ENCODE measurements at regions not wholly inside any gene's neighbourhood (a gene's known extent, or its start where the extent isn't known, plus 50 kb on each side); places are given as distances from the start of the nearest gene placed in this dataset.

DNA sequence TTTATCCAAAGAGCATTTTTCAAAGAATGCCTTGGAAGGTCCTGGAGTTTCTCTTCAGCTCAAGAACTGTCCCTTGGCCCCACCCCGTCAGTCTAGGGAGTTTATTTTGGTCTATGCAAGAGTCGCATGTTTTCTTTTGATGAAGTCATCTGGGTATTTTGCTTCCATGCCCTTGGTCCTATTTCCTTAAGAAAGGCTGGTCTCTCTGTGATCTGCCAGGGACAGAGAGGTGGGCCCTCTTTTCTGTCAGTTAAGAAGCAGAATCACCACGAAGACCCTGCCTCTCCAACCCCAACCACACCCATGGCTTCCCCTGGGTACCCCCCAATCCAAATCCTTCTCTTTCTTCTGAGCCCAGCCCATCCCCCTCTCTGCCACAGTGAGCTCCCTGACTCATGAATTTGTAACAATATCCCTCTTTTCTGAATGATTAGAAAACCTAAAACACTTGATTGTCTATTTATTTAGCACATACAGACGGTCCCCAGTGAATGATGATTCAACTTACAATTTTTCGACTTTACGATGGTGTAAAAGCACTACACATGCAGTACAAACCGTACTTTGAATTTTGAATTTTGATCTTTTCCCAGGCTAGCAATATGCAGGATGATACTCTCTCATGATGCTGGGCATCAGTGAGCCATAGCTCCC is 163.5 kb upstream of the ADRA1B start:
- no peak for DNase-seq (ENCODE audit: low spot score)

DNA sequence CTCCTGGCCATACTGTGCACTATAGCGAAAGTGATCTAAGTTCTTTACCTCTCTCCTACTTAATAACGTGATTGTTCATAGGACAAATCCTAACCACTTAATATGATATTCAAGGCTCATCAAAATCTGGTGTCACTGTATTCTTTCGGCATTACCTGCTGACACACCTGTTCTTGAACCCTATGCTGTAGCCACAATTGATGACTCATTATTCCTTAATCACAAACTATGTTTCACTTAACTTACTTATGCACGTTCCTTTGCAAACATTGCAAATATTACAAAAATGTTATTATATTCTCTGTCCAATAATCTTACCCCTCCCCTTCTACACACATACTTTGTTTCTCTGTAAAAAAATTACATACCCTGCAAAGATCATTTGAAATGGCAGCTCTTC is 158.1 kb upstream of the ADRA1B start:
- no peak for DNase-seq (ENCODE audit: low spot score)

DNA sequence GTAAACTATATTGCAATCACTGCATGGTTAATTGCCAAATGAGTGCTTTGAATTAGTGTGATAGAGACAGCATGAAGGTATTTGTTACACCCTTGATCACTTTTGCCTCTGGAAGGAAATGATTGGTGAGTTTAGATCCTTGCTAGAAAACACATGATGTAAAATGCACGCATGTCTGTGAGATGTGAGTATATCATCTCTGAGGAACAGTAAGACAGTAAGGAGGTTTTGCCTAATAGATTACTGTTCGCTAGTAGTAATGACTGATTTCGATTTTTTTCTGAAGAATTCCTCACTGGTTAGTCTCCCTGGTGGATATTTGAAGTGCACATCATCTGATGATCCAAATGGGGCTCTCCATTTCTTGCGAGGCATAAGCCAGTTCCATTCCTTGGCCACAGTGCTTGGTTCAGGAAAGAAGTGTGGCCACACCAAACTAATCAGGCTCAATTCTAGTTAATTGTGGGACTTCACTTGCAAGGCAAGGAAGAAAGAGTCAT is 156.4 kb upstream of the ADRA1B start:
- DNase-seq (ENCODE audit: low spot score), result no peak

DNA sequence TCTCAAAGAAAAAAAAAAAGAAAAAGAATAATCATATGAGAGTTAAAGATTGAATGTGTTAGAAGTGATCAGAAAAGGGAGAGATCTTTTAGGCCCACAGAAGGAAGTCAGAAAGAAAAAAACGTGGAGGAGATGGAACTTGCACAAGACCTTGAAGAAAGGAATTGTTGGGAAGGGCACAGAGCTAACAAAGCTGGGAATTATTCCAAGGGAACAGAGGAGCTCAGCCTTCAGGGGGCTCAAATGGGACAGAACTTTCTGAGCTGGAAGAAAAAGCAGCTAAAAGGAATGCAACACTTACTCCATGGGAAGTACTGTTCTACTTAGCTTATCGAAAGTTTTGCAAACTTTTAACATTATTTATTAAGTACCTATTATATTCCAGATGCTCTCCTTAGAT is 153.4 kb upstream of the ADRA1B start:
- no peak for DNase-seq (ENCODE audit: low spot score)

DNA sequence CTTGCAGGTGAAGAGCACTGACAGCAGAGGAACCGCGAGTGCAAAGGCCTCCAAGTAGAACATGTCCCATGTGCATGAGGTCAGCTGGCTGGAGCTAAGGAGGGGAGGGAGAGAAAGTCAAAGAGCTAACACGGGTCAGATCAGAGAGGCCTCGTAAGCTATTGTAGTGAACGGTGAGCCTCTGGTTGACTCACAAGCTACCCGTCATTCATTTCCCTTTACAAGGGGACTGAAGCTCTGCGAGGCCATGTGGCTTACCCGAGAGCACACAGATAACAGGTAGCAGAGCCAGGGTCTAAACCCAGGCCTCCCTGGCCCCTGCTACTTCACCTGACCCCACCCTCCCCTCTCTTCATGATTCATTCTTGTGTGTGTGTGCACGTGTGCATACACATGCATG is 152.7 kb upstream of the ADRA1B start:
- no peak for DNase-seq (ENCODE audit: low spot score)

DNA sequence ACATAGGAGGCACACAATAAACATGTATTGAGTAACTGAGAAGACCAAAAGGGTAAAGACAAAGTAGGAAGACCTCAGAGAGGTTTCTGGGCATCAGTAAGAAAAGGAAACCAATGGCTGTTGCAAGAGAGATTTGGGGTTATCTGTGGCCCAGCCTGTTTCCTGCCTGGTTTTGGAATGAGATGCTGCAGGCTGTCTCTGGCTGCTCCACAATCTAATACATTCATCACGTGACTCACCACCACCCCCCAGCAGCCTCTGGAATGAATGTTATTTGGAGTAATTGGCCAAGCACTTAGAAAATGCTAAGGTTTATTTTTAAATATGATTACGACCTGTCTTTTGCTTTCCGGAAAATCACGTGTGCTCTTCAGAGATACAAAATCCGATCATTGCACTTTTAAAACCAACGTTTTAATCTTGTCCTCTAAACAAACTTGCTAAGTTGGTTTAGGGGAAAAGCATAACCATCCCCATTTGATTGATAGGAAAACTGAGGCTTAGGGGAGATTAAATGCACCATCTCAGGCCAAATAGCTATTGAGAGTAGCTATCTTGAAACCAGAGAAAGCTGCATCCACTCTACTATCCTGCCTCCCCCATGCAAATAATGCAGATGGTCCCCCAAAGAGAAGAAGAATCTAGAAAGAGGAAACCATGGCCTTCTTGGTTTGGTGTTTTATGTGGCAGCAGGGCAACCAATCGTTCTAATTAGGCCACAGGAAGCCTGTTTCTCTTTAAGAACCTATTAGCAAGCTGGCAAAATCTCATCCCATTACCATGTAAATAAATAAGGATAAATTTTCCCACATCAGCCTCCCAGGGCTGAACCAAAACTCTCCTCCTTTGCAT is 151.8 kb upstream of the ADRA1B start:
- no peak for DNase-seq (ENCODE audit: low spot score)

DNA sequence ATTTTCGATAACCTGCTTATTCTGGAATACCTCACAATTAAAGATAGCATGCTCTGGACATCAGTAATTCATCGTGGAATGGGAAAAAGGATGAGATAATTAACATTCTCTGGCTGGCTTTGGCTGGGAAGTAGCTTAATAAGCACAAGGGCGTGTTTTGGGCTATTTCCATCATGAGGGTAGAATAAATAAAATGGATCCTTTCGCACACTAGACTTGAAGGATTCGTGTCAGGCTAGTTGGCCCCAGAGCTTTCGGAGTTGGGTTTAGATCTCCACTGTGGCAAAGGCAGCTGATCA is 151.2 kb upstream of the ADRA1B start:
- no peak for DNase-seq (ENCODE audit: low spot score)

DNA sequence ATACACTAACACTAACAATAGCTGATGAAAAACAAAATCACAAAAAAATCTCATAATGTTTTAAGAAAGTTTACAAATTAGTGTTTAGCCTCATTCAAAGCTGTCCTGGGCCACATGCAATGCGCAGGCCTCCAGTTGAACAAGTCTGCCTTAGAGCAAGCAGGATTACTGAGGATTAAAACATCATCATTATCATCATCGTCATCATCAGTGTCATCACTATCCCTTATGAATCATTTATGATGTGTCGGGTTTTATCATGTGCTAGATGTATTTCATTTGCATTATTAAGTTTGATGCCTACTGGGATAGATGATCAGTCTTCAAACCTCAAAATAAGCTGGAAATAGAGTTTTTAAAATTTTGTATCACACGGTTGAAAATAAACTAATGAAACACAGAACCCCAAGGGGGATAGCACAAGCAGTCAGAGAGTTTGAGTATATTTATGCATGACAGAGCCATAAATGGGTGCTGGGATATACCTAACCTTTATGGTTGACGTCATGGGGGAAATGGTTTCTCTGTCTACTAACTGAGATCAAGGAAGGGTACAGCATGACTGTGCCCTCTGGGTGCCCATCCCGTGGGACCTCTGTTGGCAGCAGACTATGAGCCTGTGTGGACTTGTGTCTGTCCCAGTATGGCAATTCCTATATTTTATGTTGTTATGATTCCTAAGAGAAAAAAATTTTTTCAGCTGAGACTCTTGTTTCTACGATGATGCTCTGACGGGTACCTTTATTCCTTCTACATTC is 150.3 kb upstream of the ADRA1B start:
- no peak for DNase-seq (ENCODE audit: low spot score)

DNA sequence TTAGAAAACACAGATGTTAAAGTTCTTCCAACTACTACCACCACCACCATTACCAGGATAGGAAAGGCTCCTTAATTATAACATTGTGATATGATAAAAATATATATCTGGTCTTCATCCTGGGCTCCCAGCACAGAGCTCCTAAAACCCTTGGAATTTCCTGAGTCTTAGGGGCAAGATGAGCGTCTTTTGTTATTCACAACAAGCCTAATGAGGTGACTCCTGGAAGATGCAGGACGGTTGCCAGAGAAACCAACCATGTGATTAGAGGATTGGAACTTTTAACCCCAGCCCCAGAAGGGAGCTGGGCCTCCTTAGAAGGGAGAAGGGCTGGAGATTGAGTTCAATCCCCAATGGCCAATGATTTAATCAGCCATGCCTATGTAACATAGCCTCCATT is 148.0 kb upstream of the ADRA1B start:
- DNase-seq (ENCODE audit: low spot score), result no peak

DNA sequence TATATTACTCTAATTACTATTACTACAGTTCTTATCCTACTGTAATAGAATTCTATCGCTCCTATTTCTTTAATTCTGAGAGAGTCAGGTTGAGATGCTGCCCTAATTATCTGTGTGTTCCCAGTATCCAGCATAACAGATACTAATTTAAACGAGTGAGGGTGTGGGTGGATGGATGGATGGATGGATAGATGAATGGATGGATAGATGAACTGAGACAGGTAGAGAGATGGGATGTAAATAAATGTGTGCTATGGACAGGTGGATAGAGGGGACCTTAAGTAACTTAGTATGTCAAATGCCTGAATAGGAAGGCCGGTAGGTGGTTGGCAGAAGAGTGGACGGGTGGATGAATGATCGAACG is 143.6 kb upstream of the ADRA1B start:
- no peak for DNase-seq (ENCODE audit: low spot score)

DNA sequence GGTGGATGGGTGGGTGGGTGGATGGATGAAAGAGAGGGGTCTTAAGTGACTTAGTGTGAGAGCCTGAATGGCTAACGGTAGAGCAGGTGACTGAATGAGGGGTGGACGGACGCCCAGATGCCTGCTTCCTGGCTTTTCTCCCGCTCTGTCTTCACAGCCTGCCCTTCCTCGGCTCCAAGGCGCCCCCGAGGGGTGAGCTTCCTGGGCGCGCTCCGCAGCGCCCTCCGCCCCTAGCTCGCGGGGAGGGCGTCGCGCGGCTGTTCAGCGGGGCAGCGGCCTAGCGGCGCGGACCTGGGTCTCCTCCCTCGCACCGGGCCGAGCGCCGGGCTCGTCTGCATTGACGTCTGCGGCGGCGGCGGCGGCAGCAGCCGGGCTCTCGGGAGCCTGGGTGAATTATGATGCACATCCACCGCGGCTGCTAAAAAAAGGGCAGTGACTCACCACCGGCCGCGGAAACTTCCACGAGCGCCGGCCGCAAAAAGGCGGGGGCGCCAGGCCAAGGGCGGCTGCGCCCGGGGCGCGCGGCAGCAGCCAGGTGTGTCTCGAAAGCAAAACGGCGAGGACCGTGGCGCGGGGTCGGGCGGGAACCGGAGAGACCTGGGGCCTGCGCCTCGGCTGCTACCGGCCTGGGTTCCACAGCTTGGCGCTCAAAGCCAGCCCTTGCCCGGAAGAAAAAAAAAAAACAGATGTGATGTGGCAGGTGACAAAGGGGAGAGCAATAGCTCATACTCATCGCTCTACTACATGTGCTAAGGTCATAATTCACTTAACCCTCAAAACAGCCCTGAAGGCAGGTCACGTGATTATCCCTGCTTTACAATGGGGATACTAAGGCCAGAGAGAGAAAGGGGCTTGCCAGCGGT is 143.0 kb upstream of the ADRA1B start:
- DNase-seq (ENCODE audit: low spot score), result peak; percentile 9

DNA sequence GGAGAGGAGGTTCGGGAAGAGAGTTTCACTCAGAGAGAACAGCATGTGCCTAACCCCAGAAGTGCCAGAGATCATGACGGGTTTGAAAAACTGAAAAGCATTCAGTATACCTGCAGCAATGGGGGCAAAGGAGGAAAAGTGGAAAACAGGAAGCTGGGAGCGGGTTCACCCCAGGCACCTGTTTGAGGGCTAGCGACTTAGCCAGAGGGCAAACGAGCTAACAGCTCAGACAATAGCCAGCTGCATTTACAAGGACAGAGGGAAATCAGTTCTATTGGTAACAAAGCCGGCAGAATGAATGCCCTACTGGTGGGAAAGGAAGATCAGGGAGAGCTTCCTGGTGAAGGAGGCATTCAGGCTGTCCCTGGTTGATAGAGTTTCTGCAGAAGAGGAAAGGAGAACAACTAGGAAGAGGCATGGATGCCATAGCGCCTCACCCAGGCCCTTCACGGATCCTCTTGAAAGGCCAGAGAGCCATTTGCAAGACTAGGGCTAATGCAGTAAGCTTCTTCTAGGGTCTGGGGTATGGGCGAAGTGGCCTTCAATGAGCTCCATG is 141.7 kb upstream of the ADRA1B start:
- DNase-seq (ENCODE audit: low spot score), result no peak

DNA sequence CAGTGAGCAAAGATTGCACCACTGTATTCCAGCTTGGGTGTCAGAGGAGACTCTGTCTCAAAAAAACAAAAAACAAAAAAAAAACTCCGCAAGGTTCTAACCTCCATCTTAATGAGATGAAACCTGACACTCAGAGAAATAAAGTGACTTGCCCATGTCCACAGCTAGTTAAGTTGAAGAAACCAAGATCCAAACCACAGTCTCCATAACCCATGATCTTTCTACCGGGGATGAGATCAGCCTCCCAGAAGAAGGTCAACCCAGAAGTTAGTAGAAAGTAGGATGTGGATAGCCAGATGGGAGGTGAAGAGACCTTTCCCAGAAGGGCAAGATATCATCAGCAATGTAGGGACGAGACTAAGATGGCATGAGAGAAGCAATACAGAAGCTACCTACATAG is 140.4 kb upstream of the ADRA1B start:
- DNase-seq (ENCODE audit: low spot score), result no peak

DNA sequence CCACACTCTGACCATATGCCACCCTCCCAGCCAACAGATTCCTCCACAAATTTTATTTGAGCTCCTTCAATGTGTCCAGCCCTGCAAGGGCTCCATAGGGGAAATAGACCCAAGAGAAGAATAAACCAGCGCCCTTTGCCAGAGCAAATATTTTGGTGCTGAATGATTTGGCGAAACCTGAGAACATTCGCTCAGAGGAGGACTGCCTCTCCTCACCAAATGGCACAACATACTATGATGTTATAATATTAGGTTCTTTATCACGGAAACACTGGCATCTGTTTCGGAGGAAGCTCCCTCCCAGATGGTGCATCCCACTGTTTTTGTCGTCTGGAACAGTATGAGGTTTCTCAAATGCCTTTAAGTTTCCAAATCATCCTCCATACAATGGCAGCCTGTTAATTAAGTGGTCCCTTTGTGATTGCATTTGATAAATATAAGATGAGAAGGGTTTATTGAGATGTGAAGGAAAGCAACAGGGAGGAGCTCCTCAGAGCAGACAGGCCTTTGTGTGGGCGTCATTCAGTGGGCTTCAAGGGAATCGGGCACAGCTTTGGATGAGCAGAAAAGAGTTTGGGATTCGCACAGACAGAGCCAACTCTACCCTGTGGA is 139.1 kb upstream of the ADRA1B start:
- DNase-seq (ENCODE audit: low spot score), result no peak

DNA sequence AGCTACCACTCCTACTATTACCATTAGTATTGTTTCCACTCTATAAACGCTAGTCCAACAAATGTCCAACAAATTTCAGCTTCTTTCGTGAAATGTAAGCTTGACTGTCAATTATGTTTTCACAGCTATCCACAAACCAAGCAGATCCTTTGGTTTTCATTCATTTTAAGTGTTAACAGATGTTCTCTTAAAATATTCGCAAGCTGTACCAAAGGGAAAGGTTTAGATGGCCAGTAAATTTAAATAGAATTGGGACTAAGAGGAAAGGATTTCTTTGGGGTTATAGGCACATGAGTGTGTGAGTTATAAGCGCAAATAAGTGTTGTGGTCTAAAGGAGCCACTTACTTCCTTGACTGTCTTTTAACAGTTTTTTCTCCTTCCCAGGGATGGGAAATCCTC is 136.8 kb upstream of the ADRA1B start:
- no peak for DNase-seq (ENCODE audit: low spot score)

DNA sequence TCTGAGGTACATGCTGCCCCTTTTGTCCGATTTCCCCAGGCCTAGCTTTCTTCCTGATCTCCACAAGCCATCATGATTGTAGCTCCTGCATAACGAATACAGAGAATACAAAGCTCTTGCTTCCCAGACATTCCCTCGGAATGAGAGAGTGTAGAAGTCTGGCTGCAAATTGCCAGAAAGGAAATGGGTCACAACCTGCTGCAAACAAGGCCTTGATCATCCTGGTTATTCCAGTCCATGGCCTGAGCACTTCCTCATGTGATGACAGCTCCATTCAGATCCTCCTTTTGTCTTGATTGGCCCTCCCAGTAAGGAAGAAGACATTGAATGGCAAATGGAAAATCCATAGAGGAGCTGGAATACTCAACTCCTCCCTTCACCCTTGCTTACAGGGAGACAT is 136.0 kb upstream of the ADRA1B start:
- DNase-seq (ENCODE audit: low spot score), result no peak

DNA sequence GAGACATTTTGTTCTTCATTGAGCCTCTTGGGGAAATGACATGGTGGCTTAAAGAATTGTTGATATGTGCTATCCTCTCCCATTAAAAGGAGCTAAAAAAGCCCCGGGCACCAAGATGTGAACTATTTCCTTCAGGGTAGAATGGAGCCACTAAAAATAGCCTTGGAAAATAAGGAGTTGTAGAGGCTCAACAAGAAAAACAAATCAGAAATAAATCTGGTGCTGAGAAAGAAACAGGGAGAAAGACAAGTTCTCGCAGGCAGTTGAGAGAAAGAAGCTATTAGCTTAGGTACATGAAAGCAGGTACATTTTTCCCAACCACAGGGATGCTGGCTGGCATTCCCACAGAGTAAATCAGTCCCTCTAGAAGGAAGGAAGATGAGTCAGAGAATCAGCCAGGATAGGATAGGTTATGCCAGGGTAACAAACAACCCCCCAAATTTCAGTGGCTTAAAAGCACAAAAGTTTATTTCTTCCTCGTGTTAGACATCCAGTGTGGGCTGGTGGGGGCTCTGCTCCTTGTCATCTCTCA is 134.6 kb upstream of the ADRA1B start:
- DNase-seq (ENCODE audit: low spot score), result no peak

DNA sequence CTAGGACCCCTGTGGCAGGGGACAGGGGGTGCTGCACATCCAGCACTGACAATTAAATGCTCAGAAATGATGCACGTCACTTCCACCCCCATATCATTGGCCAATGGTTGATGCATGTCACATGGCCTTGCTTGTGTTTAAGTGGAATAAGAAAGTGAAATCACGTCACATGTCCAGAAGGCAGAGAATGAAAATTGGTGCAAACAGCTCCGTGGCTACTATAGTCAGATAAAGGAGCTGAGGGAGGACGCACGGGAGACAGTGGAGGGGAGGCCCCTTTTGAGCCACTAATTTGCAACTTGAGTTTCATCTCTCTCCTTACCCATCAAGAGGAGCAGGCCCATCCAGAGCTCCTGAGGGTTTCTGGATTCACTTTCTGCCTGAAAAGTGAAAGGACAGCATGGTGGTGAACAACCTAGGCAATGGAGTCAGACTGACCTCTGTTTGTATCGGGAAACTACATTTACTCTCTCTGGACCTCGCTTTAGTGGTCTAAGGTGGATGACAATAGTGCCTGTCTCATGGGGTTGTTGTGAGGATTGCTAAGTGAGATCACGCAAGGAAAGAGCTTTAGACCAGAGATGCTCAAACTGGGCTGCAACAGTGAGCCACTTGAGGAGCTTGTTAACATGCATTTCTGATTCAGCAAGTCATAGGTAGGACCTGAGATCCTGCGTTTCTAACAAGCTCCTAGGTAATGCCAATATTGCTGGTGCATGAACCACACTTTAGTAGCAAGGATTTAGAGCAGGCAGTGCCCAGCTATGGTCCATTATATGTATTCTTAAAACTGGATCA is 133.9 kb upstream of the ADRA1B start:
- no peak for DNase-seq (ENCODE audit: low spot score)

DNA sequence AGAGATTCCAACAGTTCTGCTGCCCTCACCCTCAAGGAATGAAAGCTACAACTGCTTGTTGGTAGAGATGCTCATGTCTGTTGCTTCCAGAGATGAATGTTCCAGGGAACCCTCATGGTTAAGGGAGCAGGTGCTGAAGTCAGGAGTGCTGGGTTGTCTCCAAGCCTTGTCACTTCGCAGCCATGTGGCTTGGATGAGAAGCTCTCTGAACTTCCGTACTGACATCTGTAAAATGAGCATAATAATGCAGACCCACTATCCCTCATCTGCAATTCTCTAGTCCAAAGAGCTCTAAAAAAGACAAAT is 133.3 kb upstream of the ADRA1B start:
- DNase-seq (ENCODE audit: low spot score), result no peak

DNA sequence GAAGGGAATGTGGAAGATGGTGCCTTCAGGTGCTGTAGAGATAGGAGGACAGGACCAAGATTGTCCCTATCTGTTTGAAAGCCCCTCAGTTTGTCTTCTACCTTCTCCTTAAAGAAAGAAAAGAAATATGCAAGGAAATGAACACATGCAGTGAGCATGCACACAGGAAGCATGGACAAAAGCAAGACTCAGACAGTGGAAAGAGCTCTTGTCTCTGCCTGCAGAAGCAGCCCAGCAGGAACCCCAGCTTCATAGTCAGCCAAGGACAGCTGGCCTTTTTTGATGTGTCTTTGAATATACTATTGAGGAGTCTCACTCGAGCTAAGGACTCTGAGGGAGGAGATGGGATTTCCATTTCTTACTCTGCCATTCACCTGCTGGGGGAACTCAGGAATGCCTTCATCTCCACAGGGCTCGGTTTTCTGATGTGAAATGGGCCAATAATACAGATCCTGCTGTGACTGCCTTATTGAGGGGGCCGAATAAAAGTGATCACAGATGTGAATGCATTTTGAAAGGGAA is 132.5 kb upstream of the ADRA1B start:
- DNase-seq (ENCODE audit: low spot score), result no peak

Data from CD4-positive, alpha-beta T cell treated with Interleukin-6 at 100 ng/mL for 8 hours (primary cell).